HUDEP-2 (cell line): ENCODE measurements at regions not wholly inside any gene's neighbourhood (a gene's known extent, or its start where the extent isn't known, plus 50 kb on each side); places are given as distances from the start of the nearest gene placed in this dataset.

ENCODE experiments used
- DNase-seq, 76 experiments: peaks; one replicate each; lab custom pipeline; 2025; ENCODE audit not compliant: unreplicated experiment in 76 of 76; lab: John Stamatoyannopoulos, UW

DNA sequence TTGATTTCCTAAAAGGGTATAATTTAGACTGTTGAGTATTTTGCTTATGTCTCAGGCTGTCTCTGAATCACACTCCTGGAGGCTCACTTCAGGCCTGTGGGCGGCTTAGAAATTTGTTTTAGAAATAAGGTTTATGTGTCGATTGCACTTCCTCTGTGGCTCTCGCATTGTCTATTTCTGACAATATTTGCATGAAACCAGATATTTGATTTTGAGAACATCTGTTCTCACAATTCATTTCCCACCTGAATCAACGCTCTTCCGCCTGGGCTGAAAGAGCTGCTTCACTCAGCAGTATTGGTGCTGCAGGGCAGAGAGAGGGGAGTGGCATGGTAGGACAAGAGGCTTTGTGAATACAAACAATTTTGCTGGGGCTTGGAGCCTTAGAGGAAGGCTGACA is 262.0 kb downstream of the ADRA2A start:
- no peak for DNase-seq

DNA sequence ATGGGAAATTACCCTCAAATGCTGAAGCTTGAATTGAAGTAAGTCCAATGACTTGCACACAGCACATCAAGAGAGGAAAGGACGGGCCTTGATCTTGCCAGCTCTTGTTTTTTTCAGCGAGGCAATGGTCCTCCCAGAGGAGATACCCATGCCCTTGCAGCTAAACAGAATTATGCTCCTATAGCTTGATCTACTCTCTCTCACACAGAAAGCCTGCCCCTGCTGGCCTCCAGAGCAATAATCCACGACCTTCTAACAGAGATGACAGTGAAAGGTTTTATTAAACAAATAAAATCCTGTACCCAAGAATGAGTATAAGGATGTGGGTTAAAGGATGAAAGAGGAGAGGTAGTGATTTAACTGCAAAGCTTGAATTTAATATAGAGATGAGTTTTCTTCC is 268.0 kb downstream of the ADRA2A start:
- DNase-seq, result no peak

DNA sequence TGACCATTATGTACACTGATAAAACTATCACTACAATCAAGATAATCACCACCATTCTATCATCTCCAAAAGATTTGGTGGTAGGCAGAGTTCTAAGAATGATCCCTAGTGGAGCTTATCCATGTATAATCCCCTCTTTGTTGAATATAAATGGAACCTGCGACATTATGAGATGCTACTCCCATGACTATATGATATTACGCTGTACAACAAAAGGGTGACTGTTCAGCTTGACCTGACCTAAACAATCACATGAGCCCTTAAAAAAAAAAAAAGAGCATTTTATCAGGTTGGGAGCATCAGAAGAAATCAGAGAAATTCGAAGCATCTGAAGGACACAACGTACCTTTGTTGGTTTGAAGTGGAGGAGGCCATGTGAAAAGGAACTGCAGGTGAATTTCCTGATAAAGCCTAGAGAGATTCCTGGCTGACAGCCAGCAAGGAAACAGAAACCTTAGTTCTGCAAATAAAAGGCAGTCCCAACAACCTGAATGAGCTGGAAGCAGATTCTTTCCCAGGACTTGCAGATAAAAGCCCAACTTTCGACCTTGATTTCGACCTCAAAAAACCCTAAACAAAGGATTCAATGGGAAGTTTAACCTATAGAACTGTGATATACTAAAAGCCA is 270.7 kb downstream of the ADRA2A start:
- no peak for DNase-seq

DNA sequence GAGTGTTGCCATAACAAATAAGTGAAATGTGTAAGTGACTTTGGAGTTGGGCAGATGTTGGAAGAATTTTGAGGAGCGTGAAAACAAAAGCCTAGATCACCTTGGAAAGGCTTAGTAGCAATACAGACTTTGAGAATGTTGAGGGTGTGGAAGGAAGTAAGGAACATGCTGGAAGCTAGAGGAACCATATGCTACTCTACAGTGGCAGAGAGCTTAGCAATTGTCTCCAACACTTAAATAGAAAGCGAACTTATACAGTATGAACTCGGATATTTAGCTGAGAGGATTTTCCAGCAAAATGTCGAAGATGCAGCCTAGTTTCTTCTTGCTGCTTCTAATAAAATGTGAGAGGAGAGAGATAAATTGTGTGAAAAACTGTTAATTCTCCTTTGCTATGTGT is 271.2 kb downstream of the ADRA2A start:
- DNase-seq, result no peak

DNA sequence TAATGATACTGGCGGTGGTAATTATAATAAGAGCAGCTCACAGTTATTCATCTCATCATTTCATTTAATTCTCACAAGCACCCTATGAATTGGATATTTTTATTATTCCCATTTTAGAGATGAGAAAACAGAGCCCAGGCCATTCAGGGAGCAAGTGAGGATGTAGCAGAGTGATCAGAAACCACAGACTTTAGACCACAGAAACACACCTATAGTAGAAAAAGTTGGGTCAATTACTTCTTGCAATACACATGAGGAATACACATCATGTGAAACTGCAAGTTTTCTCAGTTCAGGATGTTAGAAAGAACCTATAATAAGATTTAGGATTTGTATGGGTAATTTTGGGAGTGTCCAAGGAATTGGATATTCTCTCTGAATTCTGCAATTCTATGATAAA is 278.0 kb downstream of the ADRA2A start:
- DNase-seq, result no peak

DNA sequence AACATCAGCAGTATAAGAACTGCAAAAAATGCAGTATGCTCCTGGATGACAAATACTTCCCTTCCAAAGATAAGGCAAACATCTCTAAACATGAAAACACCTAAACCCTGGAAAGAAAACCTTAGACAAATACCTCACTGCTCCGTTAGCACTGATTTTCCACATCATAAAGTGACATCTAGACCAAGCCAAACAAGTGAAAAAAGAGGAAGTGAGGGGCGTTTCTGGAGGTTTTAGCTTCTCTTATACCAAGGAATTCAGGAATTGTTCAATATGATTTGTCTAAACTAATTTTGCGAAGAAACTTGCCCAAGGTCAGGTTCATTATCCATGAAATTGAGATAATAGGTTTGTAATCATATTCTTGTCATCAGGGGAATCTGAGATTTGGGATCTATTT is 279.7 kb downstream of the ADRA2A start:
- DNase-seq, result no peak

DNA sequence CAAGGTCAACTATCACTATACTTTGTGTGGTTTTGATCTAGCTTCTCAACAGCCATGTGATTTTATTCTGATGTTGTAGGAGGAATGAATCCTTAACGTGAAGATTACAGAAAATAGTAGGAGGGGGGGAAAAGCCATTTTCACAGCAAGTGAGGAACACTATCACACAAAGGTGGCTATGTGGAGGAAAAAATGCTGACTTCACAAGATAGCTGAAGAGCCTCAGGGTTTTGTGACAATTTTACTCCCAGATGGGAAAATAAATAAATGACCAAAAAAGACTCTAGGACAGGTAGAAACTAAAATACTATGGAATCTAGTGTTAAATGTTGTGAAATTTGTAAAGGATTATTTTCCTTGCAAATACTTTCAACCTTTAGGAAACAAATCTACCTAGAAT is 281.0 kb downstream of the ADRA2A start:
- DNase-seq, result no peak

DNA sequence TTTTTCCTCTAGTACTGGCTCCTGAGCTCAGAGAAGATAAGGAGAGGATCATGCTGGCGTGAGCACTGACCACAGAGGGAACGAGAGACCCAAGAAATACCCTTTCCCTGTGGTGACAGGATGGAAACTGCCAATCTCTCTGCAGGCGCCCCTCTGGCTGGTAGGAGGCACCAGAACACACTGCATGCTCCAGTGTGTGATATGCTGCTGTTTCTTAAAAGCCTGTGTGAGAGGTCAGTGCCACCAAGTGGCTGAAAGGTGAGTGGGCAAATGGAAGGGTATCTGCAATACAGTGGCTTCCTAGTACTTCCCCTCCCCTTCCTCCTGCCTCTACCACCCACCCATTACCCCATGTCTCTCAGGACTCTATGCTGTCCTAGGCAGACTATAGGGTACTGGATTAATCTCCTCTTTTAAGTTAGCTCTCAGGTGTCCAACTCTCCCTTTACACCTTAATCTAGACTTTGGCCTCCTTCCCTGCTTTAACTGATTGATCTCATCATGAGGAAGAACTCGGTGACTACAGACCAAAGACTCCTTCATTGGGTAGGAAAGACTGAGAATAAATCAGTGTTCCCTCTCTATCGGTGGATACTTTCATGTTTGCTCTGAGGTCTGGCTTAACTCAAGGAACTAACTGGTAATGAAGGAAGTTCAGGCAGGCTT is 283.6 kb downstream of the ADRA2A start:
- peak in 18 of 76 experiments; percentile 1 to 31 (median 4) for DNase-seq

DNA sequence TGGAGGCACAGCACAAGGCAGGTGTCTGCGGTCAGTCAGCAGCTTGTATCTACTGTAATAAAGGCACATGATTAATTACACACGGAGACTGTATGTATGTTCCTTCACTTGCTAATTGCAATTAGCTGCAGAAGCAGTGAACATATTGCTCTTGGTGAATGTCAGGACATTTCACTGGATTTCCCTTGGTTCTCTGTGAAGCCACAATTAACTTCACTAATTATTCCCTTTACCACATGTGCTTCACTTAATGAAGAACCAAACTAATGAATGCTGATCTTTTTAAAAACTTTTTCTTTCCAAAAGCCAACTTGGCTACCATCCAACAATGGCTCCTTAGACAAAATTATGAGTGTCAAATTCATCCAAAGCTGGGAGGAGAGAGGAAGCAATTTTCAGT is 290.7 kb downstream of the ADRA2A start:
- no peak for DNase-seq

DNA sequence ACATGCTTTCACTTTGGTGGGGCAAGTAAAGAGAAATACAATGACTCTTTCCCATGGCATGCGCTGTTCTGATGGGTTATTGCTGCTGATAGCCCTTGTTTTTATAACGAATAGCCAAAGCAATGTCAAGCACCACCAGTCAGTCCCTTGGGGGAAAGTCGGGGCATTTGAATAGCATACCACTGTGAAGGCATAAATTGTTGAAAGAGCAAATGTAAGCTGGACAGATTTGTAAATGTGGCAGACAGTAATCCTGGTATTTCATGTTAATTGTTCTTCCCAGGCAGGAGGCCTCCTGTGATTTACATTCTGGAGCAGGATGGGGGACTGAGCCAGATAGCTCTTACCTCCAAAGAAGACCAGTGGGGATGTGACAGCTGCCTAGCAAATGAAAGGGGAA is 293.3 kb downstream of the ADRA2A start:
- no peak for DNase-seq

DNA sequence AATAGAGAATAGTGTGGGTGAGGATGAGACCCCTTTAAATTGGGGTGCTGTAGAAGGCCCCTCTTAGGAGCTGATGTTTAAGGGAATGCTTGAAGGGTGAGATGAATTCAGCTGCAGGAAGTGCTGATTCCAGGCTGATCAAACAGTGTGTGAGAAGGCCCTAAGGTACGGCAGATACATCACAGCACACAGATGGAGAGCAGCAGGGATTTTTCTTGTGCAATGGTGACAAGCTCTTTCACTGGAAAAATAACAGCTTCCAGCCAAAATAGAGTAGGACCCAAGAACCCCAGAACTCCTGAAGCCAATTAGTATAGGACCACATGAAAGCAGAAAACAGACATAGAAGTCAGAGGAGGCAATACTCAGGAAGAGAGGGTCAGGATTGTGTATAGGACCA is 296.9 kb downstream of the ADRA2A start:
- no peak for DNase-seq

DNA sequence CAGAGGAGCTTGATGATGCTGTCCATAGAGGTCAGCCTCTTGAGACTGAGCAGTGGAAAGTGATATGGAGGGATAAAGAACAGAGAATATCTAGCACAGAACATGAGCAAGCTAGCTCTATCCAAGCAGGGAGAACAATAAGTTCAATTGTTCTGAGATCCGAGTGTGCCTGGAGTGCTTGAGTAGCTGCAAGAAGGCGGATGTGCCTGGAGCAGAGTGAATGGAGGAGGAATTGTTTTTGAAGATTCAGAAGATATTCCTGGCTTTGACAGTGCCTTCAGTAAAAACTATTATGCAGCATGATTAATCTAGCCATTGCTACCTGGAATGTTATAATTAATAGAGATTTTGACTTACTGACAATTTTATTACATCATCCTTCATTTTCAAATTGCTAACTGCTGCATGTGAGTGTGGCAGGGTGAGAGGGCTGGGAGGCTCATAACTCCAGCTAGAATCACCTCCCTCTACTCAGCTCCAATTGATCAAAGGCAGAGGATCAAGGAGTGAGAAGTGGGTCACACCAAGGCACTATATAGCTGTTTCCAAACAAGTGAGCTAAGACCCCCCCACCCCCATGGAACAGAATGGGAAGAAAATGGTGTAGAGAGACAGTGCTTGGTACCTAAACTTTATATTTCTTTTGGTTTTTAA is 302.8 kb downstream of the ADRA2A start:
- no peak for DNase-seq

DNA sequence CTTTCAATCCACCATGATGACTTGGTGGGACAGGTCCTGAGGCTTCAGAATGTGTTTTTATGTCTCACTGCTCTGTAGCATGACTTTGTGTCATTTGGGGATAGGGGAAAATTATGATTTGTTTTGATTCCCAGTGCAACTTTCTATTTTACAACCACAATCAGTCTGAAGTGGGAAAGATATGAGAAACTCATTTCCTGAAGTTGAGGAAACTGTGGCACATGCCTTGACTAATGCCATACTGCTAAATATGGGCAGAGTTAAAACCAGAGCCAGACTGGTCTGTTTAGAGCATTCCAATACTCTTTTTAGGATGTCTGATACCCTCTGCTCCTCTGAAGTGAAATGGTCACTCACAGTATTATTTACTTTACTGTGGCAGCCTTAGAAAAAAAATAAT is 307.7 kb downstream of the ADRA2A start:
- DNase-seq, result no peak

DNA sequence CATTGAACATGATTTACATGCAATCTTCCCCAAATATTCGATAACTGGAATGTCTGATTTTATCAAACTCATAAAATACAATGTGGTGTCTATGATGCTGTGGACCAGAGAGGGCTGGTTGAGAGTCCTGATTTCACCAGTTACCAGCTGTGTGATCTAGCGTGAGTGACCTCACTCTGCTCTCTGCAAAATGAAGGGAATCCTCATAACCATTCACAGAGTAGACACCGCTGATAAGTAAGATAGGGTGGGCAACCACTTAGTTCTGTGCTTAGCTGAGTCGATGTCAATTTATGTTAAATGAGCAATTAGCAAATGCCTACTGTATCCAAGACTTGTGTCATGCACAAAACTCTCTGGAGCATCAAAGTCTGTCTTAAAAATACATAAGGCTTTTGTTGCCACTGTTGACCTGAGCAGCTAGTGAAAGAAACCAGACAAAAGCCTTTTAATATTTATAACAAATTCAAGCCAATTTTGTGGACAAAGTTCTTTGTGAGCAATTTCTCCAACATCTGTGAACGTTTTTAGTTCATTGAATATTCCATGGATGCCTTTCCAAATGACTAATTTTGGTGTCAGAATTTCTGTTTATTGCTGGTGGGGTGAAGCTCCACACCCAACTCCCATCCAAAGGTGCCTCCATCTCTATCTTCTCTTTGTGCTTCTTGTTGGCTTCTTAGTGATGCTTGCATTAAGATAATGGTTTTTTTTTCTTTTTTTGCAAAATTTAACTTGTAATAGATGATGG is 314.2 kb downstream of the ADRA2A start:
- no peak for DNase-seq

DNA sequence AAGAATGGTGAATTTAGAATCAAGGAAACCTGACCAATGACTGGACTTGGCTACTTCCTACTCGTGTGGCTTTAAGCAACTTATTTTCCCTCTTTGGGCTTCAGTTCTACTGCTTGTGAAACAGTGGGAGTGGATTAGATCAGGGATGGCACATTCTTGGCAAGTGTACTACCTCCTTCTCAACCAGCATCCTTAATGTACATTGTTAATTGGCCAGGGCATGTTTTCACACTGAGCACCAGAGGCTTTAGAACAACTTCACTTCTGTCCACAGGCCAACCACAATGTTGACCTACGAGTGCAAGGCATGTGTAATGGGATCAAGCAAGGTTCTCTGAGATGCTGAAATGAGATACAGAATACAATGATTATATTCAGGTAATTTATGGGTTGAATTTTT is 315.3 kb downstream of the ADRA2A start:
- no peak for DNase-seq

DNA sequence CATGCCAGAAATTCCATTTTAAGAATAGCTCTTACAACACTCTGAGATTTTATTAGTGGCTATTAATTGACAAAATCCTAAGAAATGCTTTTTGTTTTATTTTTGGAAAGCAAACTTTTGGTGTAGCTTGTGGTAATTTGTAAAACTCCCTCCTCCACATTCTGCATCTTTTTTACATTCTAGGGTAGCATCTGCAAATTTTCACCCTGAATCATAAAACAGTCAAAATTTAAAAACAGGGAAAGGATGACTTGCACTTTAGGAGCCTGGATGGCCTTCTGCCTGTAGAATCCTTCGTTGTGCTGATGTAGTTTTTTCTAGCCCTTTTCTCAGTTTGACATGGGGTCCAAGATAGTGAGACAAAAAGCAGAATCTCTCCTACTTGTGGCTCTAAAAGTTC is 316.1 kb downstream of the ADRA2A start:
- no peak for DNase-seq

DNA sequence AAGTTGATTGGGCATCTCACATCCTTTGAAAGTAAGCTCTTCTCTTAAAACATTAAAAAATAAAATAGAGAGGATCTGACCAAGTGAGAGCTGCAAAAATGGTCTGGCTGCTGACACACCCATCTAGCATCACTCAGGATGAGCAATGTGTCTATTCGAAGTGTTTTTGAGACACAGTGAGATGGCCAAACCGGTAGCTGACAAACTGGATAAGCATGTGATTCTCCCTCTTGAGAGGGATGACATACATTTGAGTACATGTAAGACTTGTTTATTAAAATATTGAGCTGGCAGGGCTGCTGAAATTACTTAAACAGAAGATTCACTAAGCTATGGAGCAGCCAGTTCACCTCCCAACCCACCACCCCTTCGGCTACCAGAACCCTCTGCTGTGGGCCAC is 333.9 kb downstream of the ADRA2A start:
- DNase-seq, result no peak

DNA sequence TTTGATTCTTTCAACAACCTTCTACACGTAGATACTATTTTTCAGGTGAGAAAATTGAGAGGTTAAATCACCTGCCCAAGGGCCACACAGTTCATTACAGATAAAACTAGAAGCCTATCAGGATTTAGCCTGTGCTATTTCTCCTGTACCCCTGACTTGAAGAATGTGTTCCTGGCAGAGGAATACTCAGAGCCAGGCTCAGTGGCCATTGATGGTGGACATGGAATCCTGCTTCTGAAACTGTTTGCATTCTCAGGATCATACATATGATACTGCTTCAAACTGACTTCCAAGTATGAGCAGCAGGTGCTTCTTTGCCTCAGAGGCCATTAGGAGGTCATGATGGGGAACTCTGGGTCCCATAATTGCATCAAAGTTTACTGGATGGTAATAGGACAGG is 348.6 kb downstream of the ADRA2A start:
- DNase-seq, result no peak

DNA sequence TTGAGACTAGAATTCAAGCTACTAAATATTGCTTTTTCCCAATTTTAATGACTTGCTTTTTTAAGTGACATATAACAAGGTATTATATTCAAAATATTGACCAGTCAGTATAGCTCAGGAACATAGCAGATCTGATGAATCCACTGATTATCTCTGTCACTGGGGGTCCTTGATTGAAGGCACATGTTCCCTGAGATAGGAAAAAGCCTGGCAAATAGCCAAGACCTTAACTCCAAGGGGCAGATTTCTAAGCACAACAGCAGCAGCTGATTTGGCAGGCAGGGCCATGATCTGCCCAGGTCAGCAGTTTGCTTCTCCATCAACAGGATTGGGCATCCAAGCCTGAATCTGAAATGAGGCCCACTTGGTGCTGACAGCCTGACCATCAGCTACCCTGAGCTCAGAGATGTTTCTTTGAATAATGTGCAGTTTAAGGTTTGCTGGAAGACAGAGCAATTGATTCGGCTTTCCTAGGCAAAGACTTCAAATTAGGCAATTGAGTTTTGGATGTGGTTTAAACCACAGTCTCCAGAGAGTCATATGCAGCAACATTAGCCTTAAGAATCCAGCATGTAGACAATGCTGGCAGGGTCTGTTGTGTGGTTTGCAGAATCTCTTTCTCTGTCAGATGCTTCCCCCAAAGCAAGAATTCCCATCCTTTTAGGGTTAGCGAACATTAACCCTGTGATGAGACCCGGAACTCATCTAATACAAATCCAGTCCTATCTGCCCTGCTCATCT is 352.6 kb downstream of the ADRA2A start:
- DNase-seq, result no peak

DNA sequence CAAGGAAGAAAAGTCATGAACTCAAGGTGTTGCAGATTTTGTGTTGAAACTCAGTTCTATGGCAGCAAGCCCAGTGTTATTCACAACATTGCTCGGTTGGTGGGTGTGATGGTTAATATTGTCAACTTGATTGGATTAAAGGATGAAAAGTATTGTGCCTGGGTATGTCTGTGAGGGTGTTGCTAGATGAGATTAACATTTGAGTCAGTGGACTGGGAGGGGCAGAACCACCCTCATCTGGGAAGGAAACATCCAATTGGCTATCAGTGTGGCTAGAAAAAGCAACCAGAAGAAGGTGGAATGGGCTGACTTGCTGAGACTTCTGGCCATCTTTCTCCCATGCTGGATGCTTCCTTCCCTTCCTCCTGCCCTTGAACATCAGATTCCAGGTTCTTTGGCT is 353.2 kb downstream of the ADRA2A start:
- DNase-seq, result no peak

DNA sequence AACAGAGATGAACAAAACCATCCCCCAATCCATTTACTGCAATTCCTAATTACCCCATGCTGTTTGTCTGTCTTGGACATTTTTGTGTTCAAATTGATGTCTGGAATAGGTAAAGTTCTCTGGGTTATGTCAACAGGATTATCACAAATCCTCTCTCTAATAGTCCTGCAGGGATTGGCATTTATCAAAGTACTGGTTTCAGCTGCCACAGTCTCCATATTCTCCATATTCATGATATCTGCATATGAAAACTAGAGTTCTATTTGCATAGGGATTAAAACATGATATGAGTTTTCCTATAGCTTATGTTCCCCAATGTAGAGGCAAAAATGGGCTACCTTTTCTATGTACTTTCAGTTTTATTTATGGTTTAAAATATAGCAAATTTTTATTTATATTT is 355.8 kb downstream of the ADRA2A start:
- DNase-seq, result no peak
